ENCODE measurements at regions not wholly inside any gene's neighbourhood (a gene's known extent, or its start where the extent isn't known, plus 50 kb on each side); places are given as distances from the start of the nearest gene placed in this dataset.

- H3K27me3 ChIP-seq (ENCODE audit: control insufficient read depth, insufficient read depth, low read length): no peaks in the 10 kb centered on the region
- H3K36me3 Mint-ChIP-seq: no peaks in the 10 kb centered on the region
- no peaks in the 10 kb centered on the region for H3K4me1 ChIP-seq (ENCODE audit: control insufficient read depth, insufficient read depth, low read length)
- H3K9me3 Mint-ChIP-seq: no peaks in the 10 kb centered on the region
- no peak overlapping the region for H3K4me3 ChIP-seq (ENCODE audit: low read length)
- ATAC-seq: no peak
- intact Hi-C loops (cut with micrococcal nuclease): no loop called here
- H3K27ac ChIP-seq (ENCODE audit: low read length): no peak overlapping the region
- 59% methylated on average over 3 of the region's 4 CpGs for WGBS (ENCODE audit: insufficient coverage)
- H3K4me3 Mint-ChIP-seq: no peak overlapping the region
- H3K36me3 ChIP-seq (ENCODE audit: control insufficient read depth, insufficient read depth, low read length): no peaks in the 10 kb centered on the region
- no peak overlapping the region for H3K27ac Mint-ChIP-seq
- TF ChIP-seq, protein P1, sequence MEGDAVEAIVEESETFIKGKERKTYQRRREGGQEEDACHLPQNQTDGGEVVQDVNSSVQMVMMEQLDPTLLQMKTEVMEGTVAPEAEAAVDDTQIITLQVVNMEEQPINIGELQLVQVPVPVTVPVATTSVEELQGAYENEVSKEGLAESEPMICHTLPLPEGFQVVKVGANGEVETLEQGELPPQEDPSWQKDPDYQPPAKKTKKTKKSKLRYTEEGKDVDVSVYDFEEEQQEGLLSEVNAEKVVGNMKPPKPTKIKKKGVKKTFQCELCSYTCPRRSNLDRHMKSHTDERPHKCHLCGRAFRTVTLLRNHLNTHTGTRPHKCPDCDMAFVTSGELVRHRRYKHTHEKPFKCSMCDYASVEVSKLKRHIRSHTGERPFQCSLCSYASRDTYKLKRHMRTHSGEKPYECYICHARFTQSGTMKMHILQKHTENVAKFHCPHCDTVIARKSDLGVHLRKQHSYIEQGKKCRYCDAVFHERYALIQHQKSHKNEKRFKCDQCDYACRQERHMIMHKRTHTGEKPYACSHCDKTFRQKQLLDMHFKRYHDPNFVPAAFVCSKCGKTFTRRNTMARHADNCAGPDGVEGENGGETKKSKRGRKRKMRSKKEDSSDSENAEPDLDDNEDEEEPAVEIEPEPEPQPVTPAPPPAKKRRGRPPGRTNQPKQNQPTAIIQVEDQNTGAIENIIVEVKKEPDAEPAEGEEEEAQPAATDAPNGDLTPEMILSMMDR (IDR thresholded peaks at IDR 0.05): peak; percentile 19
- no peak for DNase-seq
- H3K27me3 Mint-ChIP-seq (ENCODE audit: low read depth in 2 of 2): peaks cover 7 to 17% of the 10 kb centered on the region in 2 donors
- peaks cover 2 to 3% of the 10 kb centered on the region in 2 donors for H3K4me1 Mint-ChIP-seq
- H3K9me3 ChIP-seq (ENCODE audit: control insufficient read depth, insufficient read depth, low read length): no peaks in the 10 kb centered on the region
Observed at GRCh38 chr19:13604902-13605586, 98.8 kb upstream of the CACNA1A start.

DNA sequence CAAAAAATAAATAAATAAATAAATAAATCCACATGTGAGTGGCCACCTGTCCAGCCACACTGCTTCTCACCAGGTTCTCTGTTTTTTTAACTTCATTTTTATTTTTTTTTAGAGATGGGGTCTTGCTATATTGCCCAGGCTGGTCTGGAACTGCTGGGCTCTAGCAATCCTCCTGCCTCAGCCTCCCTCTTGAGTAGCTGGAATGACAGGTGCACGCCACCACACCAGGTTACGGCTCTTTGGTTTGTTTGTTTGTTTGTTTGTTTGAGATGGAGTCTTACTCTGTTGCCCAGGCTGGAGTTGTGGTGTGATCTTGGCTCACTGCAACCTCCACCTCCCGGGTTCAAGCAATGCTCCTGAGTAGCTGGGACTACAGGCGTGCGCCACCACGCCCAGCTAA lies 94.5 kb upstream of the CACNA1A start:
- no peaks in the 10 kb centered on the region for H3K36me3 Mint-ChIP-seq
- TF ChIP-seq, protein P1 (IDR thresholded peaks at IDR 0.05): no peak
- H3K4me3 Mint-ChIP-seq: no peak overlapping the region
- DNase-seq: no peak
- H3K27ac Mint-ChIP-seq: no peak overlapping the region
- no peaks in the 10 kb centered on the region for H3K4me1 Mint-ChIP-seq
- Histone ChIP-seq H3K4me1 (ENCODE audit: control insufficient read depth, insufficient read depth, low read length) (no peaks in the 10 kb centered on the region), H3K36me3 (ENCODE audit: control insufficient read depth, insufficient read depth, low read length) (no peaks in the 10 kb centered on the region), H3K9me3 (ENCODE audit: control insufficient read depth, insufficient read depth, low read length) (no peaks in the 10 kb centered on the region), H3K4me3 (ENCODE audit: low read length) (no peak overlapping the region), H3K27me3 (ENCODE audit: control insufficient read depth, insufficient read depth, low read length) (no peaks in the 10 kb centered on the region), H3K27ac (ENCODE audit: low read length) (no peak overlapping the region)
- intact Hi-C loops (cut with micrococcal nuclease): no loop called here
- H3K9me3 Mint-ChIP-seq: no peaks in the 10 kb centered on the region
- no peak for ATAC-seq
- 76% methylated on average over 6 of the region's 6 CpGs for WGBS (ENCODE audit: insufficient coverage)
- H3K27me3 Mint-ChIP-seq (ENCODE audit: low read depth in 2 of 2): peaks cover 5 to 20% of the 10 kb centered on the region in 2 donors

- Mint-ChIP-seq H3K4me1 (no peaks in the 10 kb centered on the region), H3K9me3 (no peaks in the 10 kb centered on the region), H3K36me3 (no peaks in the 10 kb centered on the region), H3K27me3 (ENCODE audit: low read depth in 2 of 2) (peaks cover 8 to 20% of the 10 kb centered on the region in 2 donors), H3K4me3 (no peak overlapping the region), H3K27ac (no peak overlapping the region)
- Histone ChIP-seq H3K4me3 (ENCODE audit: low read length) (no peak overlapping the region), H3K36me3 (ENCODE audit: control insufficient read depth, insufficient read depth, low read length) (no peaks in the 10 kb centered on the region), H3K27ac (ENCODE audit: low read length) (no peak overlapping the region), H3K4me1 (ENCODE audit: control insufficient read depth, insufficient read depth, low read length) (no peaks in the 10 kb centered on the region), H3K27me3 (ENCODE audit: control insufficient read depth, insufficient read depth, low read length) (no peaks in the 10 kb centered on the region), H3K9me3 (ENCODE audit: control insufficient read depth, insufficient read depth, low read length) (no peaks in the 10 kb centered on the region)
- intact Hi-C loops (cut with micrococcal nuclease): no loop called here
- DNase-seq (no peak), ATAC-seq (no peak)
- 88% methylated on average over 9 of the region's 9 CpGs for WGBS (ENCODE audit: insufficient coverage)
- TF ChIP-seq, protein P1 (IDR thresholded peaks at IDR 0.05): no peak
Observed at GRCh38 chr19:13600091-13600490, 93.8 kb upstream of the CACNA1A start.

DNA sequence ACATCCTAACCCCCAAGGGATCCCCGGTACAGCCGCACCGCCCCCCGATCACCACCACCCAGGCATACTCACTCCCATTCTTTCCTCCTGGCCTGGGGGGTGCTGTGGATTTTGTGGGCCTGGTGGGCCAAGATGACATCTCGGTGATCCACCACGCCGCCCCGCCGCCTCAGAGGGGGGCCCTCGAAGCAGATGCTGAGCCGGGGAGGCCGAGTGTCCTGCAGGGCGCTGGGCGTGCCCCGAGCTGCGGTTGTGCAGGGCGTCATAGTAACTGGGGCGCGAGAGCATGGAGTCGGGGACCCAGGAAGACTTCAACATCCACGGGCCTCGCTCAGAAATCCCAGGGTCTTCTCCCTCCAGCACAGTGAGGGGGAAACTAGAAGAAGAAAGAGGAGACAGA lies 93.4 kb upstream of the CACNA1A start:
- Mint-ChIP-seq H3K27ac (no peak overlapping the region), H3K4me3 (no peak overlapping the region), H3K9me3 (no peaks in the 10 kb centered on the region), H3K27me3 (ENCODE audit: low read depth in 2 of 2) (peaks cover 8 to 18% of the 10 kb centered on the region in 2 donors), H3K4me1 (no peaks in the 10 kb centered on the region), H3K36me3 (no peaks in the 10 kb centered on the region)
- no peak overlapping the region for H3K27ac ChIP-seq (ENCODE audit: low read length)
- H3K9me3 ChIP-seq (ENCODE audit: control insufficient read depth, insufficient read depth, low read length): no peaks in the 10 kb centered on the region
- TF ChIP-seq, protein P1 (IDR thresholded peaks at IDR 0.05): no peak
- H3K4me3 ChIP-seq (ENCODE audit: low read length): no peak overlapping the region
- intact Hi-C loops (cut with micrococcal nuclease): loop anchor here (5.0 kb wide), 1 partner anchor 283 kb away; no protein-coding TSS in a partner anchor
- no peak for DNase-seq
- 93% methylated on average over 22 of the region's 22 CpGs for WGBS (ENCODE audit: insufficient coverage)
- H3K27me3 ChIP-seq (ENCODE audit: control insufficient read depth, insufficient read depth, low read length): no peaks in the 10 kb centered on the region
- H3K36me3 ChIP-seq (ENCODE audit: control insufficient read depth, insufficient read depth, low read length): no peaks in the 10 kb centered on the region
- H3K4me1 ChIP-seq (ENCODE audit: control insufficient read depth, insufficient read depth, low read length): no peaks in the 10 kb centered on the region
- no peak for ATAC-seq

All from natural killer cell (primary cell).